GM12865 (cell line): ENCODE measurements at regions not wholly inside any gene's neighbourhood (a gene's known extent, or its start where the extent isn't known, plus 50 kb on each side); places are given as distances from the start of the nearest gene placed in this dataset.

Experiments used
- DNase-seq: peaks from one replicate; pipeline ENCODE4 v3.0.0; 2010; ENCODE audit warnings: low read depth
- H3K4me3 ChIP-seq: 2 replicates; pipeline ENCODE4 v1.5.1; 2011; ENCODE audit warnings: mild to moderate bottlenecking, low read depth, low read length, control low read depth
- TF ChIP-seq, protein P1 (sequence below): IDR thresholded peaks from 2 replicates; pipeline ENCODE4 v1.5.1; 2011; ENCODE audit warnings: low read length, control low read depth, low read depth, inconsistent platforms; ENCODE audit not compliant: insufficient read depth; ENCODE audit errors: missing control alignments

DNA sequence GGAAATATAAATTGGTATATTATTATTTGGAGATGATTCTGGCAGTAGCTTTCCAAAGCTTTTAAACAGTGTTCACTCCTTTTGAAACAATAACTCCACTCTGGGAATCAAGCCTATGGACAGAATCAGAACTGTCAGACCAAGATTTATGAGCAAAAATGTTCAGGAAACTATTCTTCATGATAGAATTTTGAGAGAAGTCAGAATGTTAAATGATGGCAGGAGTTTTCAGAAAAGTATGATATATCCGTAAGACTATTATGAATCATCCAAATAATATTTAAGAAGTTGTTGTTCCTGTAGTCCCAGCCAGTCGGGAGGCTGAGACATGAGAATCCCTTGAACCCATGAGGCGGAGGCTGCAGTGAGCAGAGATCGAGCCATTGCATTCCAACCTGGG, 50.5 kb upstream of the ADGRG2 start:
- TF ChIP-seq, protein P1, sequence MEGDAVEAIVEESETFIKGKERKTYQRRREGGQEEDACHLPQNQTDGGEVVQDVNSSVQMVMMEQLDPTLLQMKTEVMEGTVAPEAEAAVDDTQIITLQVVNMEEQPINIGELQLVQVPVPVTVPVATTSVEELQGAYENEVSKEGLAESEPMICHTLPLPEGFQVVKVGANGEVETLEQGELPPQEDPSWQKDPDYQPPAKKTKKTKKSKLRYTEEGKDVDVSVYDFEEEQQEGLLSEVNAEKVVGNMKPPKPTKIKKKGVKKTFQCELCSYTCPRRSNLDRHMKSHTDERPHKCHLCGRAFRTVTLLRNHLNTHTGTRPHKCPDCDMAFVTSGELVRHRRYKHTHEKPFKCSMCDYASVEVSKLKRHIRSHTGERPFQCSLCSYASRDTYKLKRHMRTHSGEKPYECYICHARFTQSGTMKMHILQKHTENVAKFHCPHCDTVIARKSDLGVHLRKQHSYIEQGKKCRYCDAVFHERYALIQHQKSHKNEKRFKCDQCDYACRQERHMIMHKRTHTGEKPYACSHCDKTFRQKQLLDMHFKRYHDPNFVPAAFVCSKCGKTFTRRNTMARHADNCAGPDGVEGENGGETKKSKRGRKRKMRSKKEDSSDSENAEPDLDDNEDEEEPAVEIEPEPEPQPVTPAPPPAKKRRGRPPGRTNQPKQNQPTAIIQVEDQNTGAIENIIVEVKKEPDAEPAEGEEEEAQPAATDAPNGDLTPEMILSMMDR = no peak
- no peak overlapping the region for H3K4me3 ChIP-seq
- no peak for DNase-seq

DNA sequence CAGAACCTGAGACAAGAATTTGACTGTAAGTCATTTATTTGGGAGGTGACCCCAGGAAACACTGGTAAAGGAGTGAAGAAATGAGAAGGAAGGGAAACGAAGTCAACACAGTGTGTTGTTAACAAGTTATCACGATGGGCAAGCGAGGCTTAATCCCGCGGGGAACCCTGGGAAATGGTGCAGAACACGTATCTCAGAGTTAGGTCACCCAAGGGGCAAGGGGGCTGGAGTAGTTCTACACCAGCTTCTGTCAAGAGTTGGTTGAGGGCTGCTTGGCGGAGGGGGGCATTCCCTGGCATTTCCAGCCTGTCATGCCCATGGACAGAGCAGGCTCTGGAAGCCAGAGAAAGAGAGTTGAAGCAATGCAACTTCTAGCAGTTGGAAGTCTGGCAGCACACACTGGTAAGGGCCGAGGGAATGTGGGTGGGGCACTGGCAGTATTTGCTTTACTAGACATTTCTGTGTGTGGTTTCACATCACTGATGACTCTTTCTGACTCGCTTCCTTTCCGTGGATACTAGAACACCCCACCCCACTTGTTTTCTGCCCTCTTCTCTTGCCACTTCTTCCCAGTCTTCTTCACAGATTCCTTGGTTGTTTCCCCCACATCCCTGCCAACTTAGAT, 52.2 kb upstream of the ADGRG2 start:
- DNase-seq = no peak
- H3K4me3 ChIP-seq = no peak overlapping the region
- TF ChIP-seq, protein P1 = no peak

DNA sequence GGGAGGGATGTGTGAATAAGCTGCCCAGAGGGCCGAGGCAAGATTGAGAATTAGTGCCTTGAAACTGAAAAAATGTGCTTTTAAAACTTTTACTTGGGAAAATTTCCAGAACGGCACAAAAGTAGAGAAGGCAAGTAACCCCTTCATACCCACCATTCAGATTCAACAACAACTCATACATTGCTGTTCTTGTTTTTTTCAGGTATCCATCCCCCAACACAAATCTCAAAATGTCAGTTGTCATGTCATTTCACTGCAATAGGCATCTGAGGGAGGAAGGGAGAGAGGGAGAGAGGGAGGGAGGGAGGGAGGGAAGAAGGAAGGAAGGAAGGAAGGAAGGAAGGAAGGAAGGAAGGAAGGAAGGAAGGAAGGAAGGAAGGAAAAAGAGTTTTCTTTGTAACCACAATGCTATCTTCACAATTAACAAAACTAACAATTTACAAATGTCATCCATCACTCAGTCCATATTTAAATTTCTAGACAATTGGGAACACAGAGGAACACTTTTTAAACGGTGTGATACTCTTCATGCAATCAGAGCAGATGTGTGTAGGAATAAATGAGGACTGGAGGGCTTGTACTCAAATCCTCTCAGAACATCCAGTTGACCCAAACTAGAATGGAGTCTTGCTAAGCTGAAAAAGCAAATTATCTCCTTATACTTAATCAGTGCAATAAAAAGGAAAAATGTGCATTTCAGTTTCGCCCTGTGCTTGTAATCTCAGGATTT, 54.8 kb upstream of the ADGRG2 start:
- no peak overlapping the region for H3K4me3 ChIP-seq
- TF ChIP-seq, protein P1 = no peak
- no peak for DNase-seq

DNA sequence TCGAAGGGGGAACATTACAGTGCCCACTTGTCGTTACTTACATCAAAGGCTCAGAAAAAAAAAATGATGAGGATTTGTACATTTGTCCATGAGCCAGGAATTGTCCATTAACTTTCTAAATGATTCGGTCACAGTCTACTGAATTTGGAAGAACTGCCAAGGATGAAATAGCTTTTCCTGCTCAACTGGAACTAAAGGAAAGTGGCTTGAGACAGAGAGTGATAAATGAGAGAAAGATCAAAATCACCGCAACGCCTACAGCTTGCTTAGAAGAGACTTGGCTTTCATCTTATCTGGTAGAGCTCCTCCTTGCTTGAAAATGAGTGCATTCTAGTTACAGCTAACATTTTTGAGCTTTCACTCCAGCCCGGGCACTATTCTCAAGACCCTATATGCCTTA, 55.5 kb upstream of the ADGRG2 start:
- no peak for DNase-seq
- no peak overlapping the region for H3K4me3 ChIP-seq
- TF ChIP-seq, protein P1 = no peak

DNA sequence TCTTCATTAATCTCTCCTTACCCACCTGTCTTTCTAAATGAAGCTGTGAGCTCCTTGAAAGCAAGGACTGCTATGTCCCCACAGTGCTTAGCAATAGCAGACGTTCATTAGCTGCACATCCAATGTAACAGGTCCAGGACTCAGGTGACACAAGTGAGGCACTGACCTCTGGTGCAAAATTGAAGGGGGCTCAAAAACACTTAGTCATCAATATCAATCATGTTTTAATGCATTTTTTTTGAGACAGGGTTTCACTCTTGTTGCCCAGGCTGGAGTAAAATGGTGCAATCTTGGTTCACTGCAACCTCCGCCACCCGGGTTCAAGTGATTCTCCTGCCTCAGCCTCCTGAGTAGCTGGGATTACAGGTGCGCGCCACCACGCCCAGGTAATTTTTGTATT, 56.1 kb upstream of the ADGRG2 start:
- TF ChIP-seq, protein P1 = no peak
- H3K4me3 ChIP-seq = no peak overlapping the region
- DNase-seq = no peak

DNA sequence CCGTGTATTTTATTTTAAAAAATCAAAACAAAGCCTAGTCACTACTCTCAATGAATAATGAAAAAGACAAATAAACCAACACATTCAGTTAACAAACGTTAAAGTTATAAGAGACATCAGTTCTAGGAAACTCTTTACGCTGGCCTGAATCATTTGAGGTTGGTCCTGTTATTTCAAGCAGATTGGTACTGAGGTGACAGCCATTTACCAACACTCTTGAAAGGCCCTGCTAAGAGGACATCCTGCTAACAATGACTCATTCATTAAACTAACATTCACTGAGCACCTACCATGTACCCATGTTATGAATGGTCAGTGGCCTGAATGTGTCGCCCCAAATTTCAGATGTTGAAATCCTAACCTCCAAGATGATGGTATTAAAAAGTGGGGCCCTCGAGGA, 57.1 kb upstream of the ADGRG2 start:
- DNase-seq = no peak
- TF ChIP-seq, protein P1 = no peak
- no peak overlapping the region for H3K4me3 ChIP-seq
